Liver (tissue), 8 donors: ENCODE measurements at regions not wholly inside any gene's neighbourhood (a gene's known extent, or its start where the extent isn't known, plus 50 kb on each side); places are given as distances from the start of the nearest gene placed in this dataset.

Source experiments
- DNase-seq: peaks from one replicate; pipeline ENCODE4 v3.0.0-alpha.2; 2017; ENCODE audit warnings: low spot score
- H3K27ac ChIP-seq, 2 donors: one replicate each; pipeline ENCODE4 v1.7.0; 2013; ENCODE audit warnings: inconsistent platforms in 2 of 2, low read length in 2 of 2, control low read depth in 1 of 2, low read depth in 1 of 2, mild to moderate bottlenecking in 1 of 2
- H3K27me3 ChIP-seq, 4 donors: one replicate each; pipeline versions ENCODE4 v1.6.1 to v1.7.0; 2013; ENCODE audit warnings: low read length in 3 of 4, inconsistent platforms in 1 of 4, mild to moderate bottlenecking in 1 of 4, moderate library complexity in 1 of 4; ENCODE audit not compliant: control insufficient read depth in 4 of 4, insufficient read depth in 4 of 4
- H3K36me3 ChIP-seq, 4 donors: one replicate each; pipeline versions ENCODE4 v1.6.1 to v1.7.0; 2013; ENCODE audit warnings: low read length in 3 of 4, mild to moderate bottlenecking in 3 of 4, low read depth in 1 of 4, moderate library complexity in 1 of 4; ENCODE audit not compliant: control insufficient read depth in 4 of 4, insufficient read depth in 3 of 4
- H3K4me1 ChIP-seq, 4 donors: one replicate each; pipeline versions ENCODE4 v1.6.1 to v1.7.0; 2013; ENCODE audit warnings: low read length in 3 of 4, mild to moderate bottlenecking in 3 of 4, moderate library complexity in 1 of 4; ENCODE audit not compliant: control insufficient read depth in 4 of 4, insufficient read depth in 4 of 4
- H3K4me3 ChIP-seq, 3 donors: one replicate each; pipeline versions ENCODE4 v1.6.1 to v1.7.0; 2013; ENCODE audit warnings: low read length in 3 of 3, control low read depth in 1 of 3, low read depth in 1 of 3, mild to moderate bottlenecking in 1 of 3
- H3K9ac ChIP-seq, 2 donors: one replicate each; pipeline ENCODE4 v1.7.0; 2013; ENCODE audit warnings: low read length in 2 of 2, mild to moderate bottlenecking in 2 of 2, moderate library complexity in 2 of 2, control low read depth in 1 of 2, low read depth in 1 of 2
- H3K9me3 ChIP-seq, 4 donors: one replicate each; pipeline versions ENCODE4 v1.6.1 to v1.7.0; 2013; ENCODE audit warnings: low read length in 3 of 4; ENCODE audit not compliant: control insufficient read depth in 4 of 4
- FOXA1 ChIP-seq: IDR thresholded peaks from 2 replicates; pipeline ENCODE4 v1.6.1; 2016; ENCODE audit warnings: antibody characterized with exemption
- FOXA2 ChIP-seq: IDR thresholded peaks from 2 replicates; pipeline ENCODE4 v1.6.1; 2016; ENCODE audit warnings: antibody characterized with exemption
- HNF4G ChIP-seq: IDR thresholded peaks from 2 replicates; pipeline ENCODE4 v1.6.1; 2016; ENCODE audit warnings: antibody characterized with exemption
- JUND ChIP-seq, 2 donors: IDR thresholded peaks; 2 replicates each; pipeline ENCODE4 v1.6.1; 2016; ENCODE audit warnings: antibody characterized with exemption in 2 of 2
- RAD21 ChIP-seq, 2 donors: IDR thresholded peaks; 2 replicates each; pipeline ENCODE4 v1.6.1; 2016; ENCODE audit warnings: antibody characterized with exemption in 2 of 2, mild to moderate bottlenecking in 2 of 2
- RXRA ChIP-seq, 2 donors: IDR thresholded peaks; 2 replicates each; pipeline ENCODE4 v1.6.1; 2017 to 2018; ENCODE audit warnings: antibody characterized with exemption in 2 of 2, mild to moderate bottlenecking in 1 of 2
- SP1 ChIP-seq: IDR thresholded peaks from 2 replicates; pipeline ENCODE4 v1.6.1; 2018; ENCODE audit warnings: antibody characterized with exemption, mild to moderate bottlenecking
- YY1 ChIP-seq: IDR thresholded peaks from 2 replicates; pipeline ENCODE4 v1.6.1; 2016; ENCODE audit warnings: antibody characterized with exemption, mild to moderate bottlenecking
- WGBS: extraction: QIAGEN DNeasy Blood & Tissue Kit; methylation state at CpG from one replicate; pipeline ENCODE4 v1.1.7; 2013; 5-methylcytosine and 5-hydroxymethylcytosine counted together
- TF ChIP-seq, protein P1 (sequence below): fragments of 150-350 bp; IDR thresholded peaks from 2 replicates; pipeline ENCODE4 v1.5.1; 2017; ENCODE audit warnings: improper control_type of control experiment, low read depth, low read length; ENCODE audit not compliant: missing input control
- TF ChIP-seq, protein P2 (sequence below): IDR thresholded peaks from 2 replicates; pipeline ENCODE4 v1.6.1; 2016; ENCODE audit warnings: antibody characterized with exemption
- TF ChIP-seq, protein P3 (sequence below): IDR thresholded peaks from 2 replicates; pipeline ENCODE4 v1.6.1; 2016; ENCODE audit warnings: antibody characterized with exemption, mild to moderate bottlenecking
- TF ChIP-seq, protein P4 (sequence below): IDR thresholded peaks from 2 replicates; pipeline ENCODE4 v1.6.1; 2016; ENCODE audit warnings: antibody characterized with exemption
- donor health status: healthy.
- donor health status: healthy.
- donor health status: healthy.
- donor health status: healthy.
- donor health status: healthy.

DNA sequence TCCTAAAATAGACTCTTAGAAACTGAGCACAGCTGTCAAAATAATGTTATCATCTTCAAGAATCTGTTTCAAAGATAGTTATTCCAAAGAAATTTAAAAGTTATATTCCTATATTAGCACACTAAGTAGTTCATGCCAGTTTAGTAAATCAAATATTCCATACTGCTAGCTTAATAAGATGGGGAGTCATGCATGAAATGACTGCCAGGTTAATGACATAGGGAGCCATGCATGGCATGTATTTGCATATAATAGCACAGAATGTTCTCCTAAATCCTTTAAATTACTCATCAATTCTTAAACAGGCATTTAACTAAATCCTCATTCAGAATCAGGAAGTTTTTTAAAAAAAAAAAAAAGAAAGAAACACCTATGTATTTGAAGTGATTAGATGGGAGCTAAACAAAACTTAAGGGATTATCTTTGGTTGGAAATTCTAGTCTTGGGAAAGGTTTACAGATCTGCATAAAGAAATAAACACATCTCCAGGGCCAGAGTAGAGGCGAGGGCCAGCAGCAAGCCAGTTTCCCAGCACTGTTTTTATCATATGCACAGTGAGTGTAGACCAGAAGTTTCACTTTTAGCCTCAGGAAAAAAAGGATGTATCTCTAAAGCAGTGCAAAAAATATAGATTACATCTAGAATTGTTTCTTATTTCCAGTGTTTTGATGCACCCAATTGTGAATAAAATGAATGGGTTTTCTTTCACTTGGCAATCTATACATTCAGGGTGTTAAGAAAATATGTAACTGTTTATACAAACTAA is 366.4 kb upstream of the AGTR1 start:
- Histone ChIP-seq H3K9ac (no peak overlapping the region), H3K4me1 (no peaks in the 10 kb centered on the region), H3K4me3 (no peak overlapping the region), H3K27ac (no peak overlapping the region), H3K27me3 (no peaks in the 10 kb centered on the region), H3K9me3 (no peaks in the 10 kb centered on the region), H3K36me3 (no peaks in the 10 kb centered on the region)
- 63% methylated on average over 1 of the region's 1 CpG for WGBS
- TF ChIP-seq FOXA1 (no peak), JUND (IDR thresholded peaks at IDR 0.05) (no peak), RAD21 (IDR thresholded peaks at IDR 0.05) (no peak)
- TF ChIP-seq, protein P1, sequence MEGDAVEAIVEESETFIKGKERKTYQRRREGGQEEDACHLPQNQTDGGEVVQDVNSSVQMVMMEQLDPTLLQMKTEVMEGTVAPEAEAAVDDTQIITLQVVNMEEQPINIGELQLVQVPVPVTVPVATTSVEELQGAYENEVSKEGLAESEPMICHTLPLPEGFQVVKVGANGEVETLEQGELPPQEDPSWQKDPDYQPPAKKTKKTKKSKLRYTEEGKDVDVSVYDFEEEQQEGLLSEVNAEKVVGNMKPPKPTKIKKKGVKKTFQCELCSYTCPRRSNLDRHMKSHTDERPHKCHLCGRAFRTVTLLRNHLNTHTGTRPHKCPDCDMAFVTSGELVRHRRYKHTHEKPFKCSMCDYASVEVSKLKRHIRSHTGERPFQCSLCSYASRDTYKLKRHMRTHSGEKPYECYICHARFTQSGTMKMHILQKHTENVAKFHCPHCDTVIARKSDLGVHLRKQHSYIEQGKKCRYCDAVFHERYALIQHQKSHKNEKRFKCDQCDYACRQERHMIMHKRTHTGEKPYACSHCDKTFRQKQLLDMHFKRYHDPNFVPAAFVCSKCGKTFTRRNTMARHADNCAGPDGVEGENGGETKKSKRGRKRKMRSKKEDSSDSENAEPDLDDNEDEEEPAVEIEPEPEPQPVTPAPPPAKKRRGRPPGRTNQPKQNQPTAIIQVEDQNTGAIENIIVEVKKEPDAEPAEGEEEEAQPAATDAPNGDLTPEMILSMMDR = no peak
- TF ChIP-seq, protein P2, sequence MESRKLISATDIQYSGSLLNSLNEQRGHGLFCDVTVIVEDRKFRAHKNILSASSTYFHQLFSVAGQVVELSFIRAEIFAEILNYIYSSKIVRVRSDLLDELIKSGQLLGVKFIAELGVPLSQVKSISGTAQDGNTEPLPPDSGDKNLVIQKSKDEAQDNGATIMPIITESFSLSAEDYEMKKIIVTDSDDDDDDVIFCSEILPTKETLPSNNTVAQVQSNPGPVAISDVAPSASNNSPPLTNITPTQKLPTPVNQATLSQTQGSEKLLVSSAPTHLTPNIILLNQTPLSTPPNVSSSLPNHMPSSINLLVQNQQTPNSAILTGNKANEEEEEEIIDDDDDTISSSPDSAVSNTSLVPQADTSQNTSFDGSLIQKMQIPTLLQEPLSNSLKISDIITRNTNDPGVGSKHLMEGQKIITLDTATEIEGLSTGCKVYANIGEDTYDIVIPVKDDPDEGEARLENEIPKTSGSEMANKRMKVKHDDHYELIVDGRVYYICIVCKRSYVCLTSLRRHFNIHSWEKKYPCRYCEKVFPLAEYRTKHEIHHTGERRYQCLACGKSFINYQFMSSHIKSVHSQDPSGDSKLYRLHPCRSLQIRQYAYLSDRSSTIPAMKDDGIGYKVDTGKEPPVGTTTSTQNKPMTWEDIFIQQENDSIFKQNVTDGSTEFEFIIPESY = no peak
- TF ChIP-seq, protein P3, sequence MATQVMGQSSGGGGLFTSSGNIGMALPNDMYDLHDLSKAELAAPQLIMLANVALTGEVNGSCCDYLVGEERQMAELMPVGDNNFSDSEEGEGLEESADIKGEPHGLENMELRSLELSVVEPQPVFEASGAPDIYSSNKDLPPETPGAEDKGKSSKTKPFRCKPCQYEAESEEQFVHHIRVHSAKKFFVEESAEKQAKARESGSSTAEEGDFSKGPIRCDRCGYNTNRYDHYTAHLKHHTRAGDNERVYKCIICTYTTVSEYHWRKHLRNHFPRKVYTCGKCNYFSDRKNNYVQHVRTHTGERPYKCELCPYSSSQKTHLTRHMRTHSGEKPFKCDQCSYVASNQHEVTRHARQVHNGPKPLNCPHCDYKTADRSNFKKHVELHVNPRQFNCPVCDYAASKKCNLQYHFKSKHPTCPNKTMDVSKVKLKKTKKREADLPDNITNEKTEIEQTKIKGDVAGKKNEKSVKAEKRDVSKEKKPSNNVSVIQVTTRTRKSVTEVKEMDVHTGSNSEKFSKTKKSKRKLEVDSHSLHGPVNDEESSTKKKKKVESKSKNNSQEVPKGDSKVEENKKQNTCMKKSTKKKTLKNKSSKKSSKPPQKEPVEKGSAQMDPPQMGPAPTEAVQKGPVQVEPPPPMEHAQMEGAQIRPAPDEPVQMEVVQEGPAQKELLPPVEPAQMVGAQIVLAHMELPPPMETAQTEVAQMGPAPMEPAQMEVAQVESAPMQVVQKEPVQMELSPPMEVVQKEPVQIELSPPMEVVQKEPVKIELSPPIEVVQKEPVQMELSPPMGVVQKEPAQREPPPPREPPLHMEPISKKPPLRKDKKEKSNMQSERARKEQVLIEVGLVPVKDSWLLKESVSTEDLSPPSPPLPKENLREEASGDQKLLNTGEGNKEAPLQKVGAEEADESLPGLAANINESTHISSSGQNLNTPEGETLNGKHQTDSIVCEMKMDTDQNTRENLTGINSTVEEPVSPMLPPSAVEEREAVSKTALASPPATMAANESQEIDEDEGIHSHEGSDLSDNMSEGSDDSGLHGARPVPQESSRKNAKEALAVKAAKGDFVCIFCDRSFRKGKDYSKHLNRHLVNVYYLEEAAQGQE = no peak
- DNase-seq = no peak

DNA sequence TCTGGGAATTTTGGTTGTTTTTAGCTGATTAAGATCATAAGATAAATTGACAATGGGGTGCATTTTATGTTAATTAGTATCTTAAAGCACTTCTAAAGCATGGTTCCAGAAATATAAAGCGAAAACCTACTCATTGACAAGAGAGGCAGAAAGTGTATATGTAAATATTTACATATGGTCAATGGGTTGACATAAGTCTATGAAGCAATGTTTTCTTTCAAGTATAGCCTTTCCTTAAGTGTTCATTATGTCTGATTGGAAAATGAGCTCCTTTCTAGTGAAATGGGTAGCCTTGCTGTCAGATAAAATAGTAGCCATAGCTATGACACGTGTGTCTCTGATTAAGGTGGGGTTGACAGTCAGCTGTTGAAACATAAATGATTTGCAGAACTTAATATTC is 365.2 kb upstream of the AGTR1 start:
- no peak for DNase-seq
- Histone ChIP-seq H3K27me3 (no peaks in the 10 kb centered on the region), H3K9ac (no peak overlapping the region), H3K27ac (no peak overlapping the region), H3K9me3 (no peaks in the 10 kb centered on the region), H3K4me1 (no peaks in the 10 kb centered on the region), H3K4me3 (no peak overlapping the region), H3K36me3 (no peaks in the 10 kb centered on the region)
- TF ChIP-seq JUND (IDR thresholded peaks at IDR 0.05) = no peak
- TF ChIP-seq, protein P4, sequence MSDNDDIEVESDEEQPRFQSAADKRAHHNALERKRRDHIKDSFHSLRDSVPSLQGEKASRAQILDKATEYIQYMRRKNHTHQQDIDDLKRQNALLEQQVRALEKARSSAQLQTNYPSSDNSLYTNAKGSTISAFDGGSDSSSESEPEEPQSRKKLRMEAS = no peak
- no peak for TF ChIP-seq HNF4G
- TF ChIP-seq RXRA (IDR thresholded peaks at IDR 0.05) = no peak
- no peak for TF ChIP-seq FOXA2
- TF ChIP-seq SP1 = no peak
- TF ChIP-seq YY1 = no peak
- WGBS = 55% methylated on average over 2 of the region's 2 CpGs
